Nephron (organoid): ENCODE measurements at regions not wholly inside any gene's neighbourhood (a gene's known extent, or its start where the extent isn't known, plus 50 kb on each side); places are given as distances from the start of the nearest gene placed in this dataset.
A peak's percentile ranks its signal among the peaks of the same experiment; 100 is the strongest.

ENCODE experiments used
- H3K27ac Mint-ChIP-seq, 3 experiments: 2 replicates each; pipeline ENCODE4 v1.8.0; 2020; ENCODE audit warnings: mixed read lengths in 3 of 3, mild to moderate bottlenecking in 2 of 3, moderate library complexity in 1 of 3
- H3K27me3 Mint-ChIP-seq: 2 replicates; pipeline ENCODE4 v1.8.0; 2021; ENCODE audit warnings: low read depth, mild to moderate bottlenecking, moderate library complexity, mixed read lengths
- H3K36me3 Mint-ChIP-seq: 2 replicates; pipeline ENCODE4 v1.8.0; 2020; ENCODE audit warnings: low read depth, mixed read lengths
- H3K4me1 Mint-ChIP-seq: 2 replicates; pipeline ENCODE4 v1.8.0; 2020; ENCODE audit warnings: mixed read lengths
- H3K4me3 Mint-ChIP-seq, 3 experiments: 2 replicates each; pipeline ENCODE4 v1.8.0; 2020; ENCODE audit warnings: mild to moderate bottlenecking in 3 of 3, mixed read lengths in 3 of 3, moderate library complexity in 2 of 3
- H3K9me3 Mint-ChIP-seq: 2 replicates; pipeline ENCODE4 v1.8.0; 2020; ENCODE audit warnings: mixed read lengths
- TF ChIP-seq, protein P1 (sequence below), 3 experiments: fragments of 200-600 bp; sonication (generic); IDR thresholded peaks; one replicate each; pipeline ENCODE4 v1.5.0; 2021; ENCODE audit warnings: antibody characterized with exemption in 3 of 3; ENCODE audit not compliant: unreplicated experiment in 3 of 3

GRCh38 chr17:13316657-13317056, 285.1 kb downstream of the HS3ST3A1 start:
- no peaks in the 10 kb centered on the region for H3K36me3 Mint-ChIP-seq
- no peak overlapping the region for H3K27ac Mint-ChIP-seq
- H3K9me3 Mint-ChIP-seq = no peaks in the 10 kb centered on the region
- TF ChIP-seq, protein P1, sequence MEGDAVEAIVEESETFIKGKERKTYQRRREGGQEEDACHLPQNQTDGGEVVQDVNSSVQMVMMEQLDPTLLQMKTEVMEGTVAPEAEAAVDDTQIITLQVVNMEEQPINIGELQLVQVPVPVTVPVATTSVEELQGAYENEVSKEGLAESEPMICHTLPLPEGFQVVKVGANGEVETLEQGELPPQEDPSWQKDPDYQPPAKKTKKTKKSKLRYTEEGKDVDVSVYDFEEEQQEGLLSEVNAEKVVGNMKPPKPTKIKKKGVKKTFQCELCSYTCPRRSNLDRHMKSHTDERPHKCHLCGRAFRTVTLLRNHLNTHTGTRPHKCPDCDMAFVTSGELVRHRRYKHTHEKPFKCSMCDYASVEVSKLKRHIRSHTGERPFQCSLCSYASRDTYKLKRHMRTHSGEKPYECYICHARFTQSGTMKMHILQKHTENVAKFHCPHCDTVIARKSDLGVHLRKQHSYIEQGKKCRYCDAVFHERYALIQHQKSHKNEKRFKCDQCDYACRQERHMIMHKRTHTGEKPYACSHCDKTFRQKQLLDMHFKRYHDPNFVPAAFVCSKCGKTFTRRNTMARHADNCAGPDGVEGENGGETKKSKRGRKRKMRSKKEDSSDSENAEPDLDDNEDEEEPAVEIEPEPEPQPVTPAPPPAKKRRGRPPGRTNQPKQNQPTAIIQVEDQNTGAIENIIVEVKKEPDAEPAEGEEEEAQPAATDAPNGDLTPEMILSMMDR (IDR thresholded peaks at IDR 0.05; ENCODE audit: unreplicated experiment in 3 of 3) = no peak
- H3K4me3 Mint-ChIP-seq = no peak overlapping the region
- peaks cover 4% of the 10 kb centered on the region for H3K27me3 Mint-ChIP-seq
- no peaks in the 10 kb centered on the region for H3K4me1 Mint-ChIP-seq

GRCh38 chr17:13311306-13311705, 290.4 kb downstream of the HS3ST3A1 start:
- peaks cover 16% of the 10 kb centered on the region for H3K9me3 Mint-ChIP-seq
- TF ChIP-seq, protein P1 (IDR thresholded peaks at IDR 0.05; ENCODE audit: unreplicated experiment in 3 of 3) = no peak
- peaks cover 3% of the 10 kb centered on the region for H3K27me3 Mint-ChIP-seq
- no peaks in the 10 kb centered on the region for H3K4me1 Mint-ChIP-seq
- no peak overlapping the region for H3K27ac Mint-ChIP-seq
- H3K36me3 Mint-ChIP-seq = peaks cover 6% of the 10 kb centered on the region
- no peak overlapping the region for H3K4me3 Mint-ChIP-seq

GRCh38 chr17:13310858-13311257, 290.9 kb downstream of the HS3ST3A1 start:
- peaks cover 6% of the 10 kb centered on the region for H3K36me3 Mint-ChIP-seq
- peaks cover 16% of the 10 kb centered on the region for H3K9me3 Mint-ChIP-seq
- H3K4me3 Mint-ChIP-seq = no peak overlapping the region
- TF ChIP-seq, protein P1 (IDR thresholded peaks at IDR 0.05; ENCODE audit: unreplicated experiment in 3 of 3) = no peak
- H3K27ac Mint-ChIP-seq = no peak overlapping the region
- no peaks in the 10 kb centered on the region for H3K4me1 Mint-ChIP-seq
- peaks cover 3% of the 10 kb centered on the region for H3K27me3 Mint-ChIP-seq

DNA sequence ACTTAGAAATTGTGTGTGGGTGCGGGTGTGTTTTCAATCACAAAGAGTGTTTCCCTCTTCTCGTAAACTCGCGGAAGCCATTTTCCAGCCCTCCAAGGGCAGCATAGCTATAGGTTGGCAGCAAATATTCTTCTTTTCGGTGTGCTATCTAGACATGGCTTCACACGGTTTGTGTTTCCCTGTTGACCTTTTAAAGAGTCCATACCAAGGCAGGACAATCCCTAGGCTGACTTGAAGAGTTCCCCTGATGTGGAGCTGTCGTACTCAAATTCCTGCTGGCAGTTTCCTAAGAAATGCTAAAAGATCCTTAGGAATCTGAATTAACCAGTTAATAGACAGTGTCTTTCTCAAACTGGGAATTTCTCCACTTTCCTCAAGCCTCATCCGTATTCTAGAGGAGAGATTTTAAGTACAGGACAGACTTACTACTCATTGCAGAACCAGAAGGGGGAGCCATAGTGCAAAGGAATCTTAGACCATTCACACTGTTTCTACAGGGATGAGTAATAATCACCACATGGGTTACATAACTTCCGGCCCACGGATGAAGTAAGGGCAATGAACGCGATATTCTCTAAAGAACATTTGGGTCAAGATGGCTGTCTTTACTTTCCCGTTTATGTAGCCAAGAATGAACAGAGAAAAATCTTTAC, 288.6 kb upstream of the ELAC2 start:
- peaks cover 16% of the 10 kb centered on the region for H3K9me3 Mint-ChIP-seq
- TF ChIP-seq, protein P1 (IDR thresholded peaks at IDR 0.05; ENCODE audit: unreplicated experiment in 3 of 3) = peak; percentile 39 to 60 (median 47)
- peak overlapping the region in 1 of 3 experiments; percentile 13 for H3K27ac Mint-ChIP-seq
- H3K4me1 Mint-ChIP-seq = no peaks in the 10 kb centered on the region
- peaks cover 6% of the 10 kb centered on the region for H3K27me3 Mint-ChIP-seq
- peaks cover 6% of the 10 kb centered on the region for H3K36me3 Mint-ChIP-seq
- no peak overlapping the region for H3K4me3 Mint-ChIP-seq

DNA sequence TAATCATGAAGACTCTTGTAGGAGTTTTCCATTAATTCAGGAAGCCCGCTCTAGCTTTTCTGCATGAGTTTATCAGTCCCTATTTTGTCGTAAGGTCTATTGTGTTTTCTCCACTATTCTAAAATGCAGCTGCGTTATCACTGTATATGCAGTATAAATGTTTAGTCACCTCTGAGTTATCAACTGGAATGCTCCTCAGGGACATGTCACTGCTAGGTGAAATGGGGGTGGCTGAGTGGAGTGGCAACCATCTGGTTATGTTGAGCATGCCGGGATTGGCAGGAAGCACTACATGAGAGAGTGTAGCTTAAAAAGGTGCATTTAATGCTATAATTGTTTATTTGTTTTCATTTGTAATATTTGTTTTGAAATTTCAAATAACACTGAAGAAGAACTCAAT, 285.2 kb upstream of the ELAC2 start:
- peaks cover 6% of the 10 kb centered on the region for H3K27me3 Mint-ChIP-seq
- TF ChIP-seq, protein P1 (IDR thresholded peaks at IDR 0.05; ENCODE audit: unreplicated experiment in 3 of 3) = no peak
- no peak overlapping the region for H3K27ac Mint-ChIP-seq
- no peaks in the 10 kb centered on the region for H3K4me1 Mint-ChIP-seq
- H3K36me3 Mint-ChIP-seq = no peaks in the 10 kb centered on the region
- H3K4me3 Mint-ChIP-seq = no peak overlapping the region
- peaks cover 3% of the 10 kb centered on the region for H3K9me3 Mint-ChIP-seq

DNA sequence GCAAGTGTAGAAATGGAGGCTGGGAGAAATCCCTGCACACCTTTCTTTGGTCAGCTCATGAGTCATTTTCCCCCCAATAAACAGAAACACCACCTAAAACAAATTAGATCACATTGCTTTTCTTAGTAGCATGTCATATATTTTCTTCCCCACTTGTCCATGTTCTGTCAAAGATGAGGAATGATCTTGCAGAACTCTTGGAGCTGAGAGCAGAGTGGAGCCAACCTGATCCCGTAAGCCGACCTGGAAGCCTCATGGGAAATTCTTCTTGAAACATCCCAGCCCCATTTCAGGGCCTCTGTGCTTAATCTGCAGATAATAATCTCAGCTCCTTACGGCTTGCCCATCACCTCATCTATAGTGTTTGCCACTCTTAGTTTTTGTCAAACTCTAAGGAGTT, 284.6 kb upstream of the ELAC2 start:
- H3K9me3 Mint-ChIP-seq = peaks cover 3% of the 10 kb centered on the region
- no peaks in the 10 kb centered on the region for H3K36me3 Mint-ChIP-seq
- TF ChIP-seq, protein P1 (IDR thresholded peaks at IDR 0.05; ENCODE audit: unreplicated experiment in 3 of 3) = no peak
- no peak overlapping the region for H3K4me3 Mint-ChIP-seq
- no peaks in the 10 kb centered on the region for H3K4me1 Mint-ChIP-seq
- no peak overlapping the region for H3K27ac Mint-ChIP-seq
- peaks cover 6% of the 10 kb centered on the region for H3K27me3 Mint-ChIP-seq
